GM18868 (cell line): ENCODE measurements at regions not wholly inside any gene's neighbourhood (a gene's known extent, or its start where the extent isn't known, plus 50 kb on each side); places are given as distances from the start of the nearest gene placed in this dataset.
"Not testable (repeated sequence)": the region's sequence is repeated elsewhere in the genome, so short reads cannot be mapped to it uniquely, and the experiment has no call there.

Experiments used
- ATAC-seq: cut with Tn5 transposase; IDR thresholded peaks from one replicate; pipeline ENCODE4 v1.9.1; 2021; ENCODE audit warnings: mild to moderate bottlenecking, moderate library complexity; ENCODE audit not compliant: unreplicated experiment

DNA sequence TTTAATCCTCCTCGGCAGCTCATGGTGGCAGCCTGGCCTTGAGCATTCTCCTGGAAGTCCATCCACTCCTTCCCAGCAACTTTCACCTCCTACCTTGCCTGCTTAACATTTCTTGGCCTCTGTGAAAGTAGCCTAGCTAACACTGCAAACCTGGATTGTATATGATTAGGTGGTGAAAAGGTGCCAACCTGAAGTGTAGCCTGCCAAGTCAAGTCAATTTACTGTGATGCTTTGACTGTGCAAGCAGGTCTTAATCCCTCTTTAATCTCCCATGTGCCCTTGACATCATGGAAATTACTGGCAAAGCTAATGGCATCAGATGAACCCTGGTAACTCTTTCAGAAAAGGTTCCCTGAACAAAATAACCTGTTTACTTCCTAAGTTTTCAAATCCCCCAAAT is 169.7 kb upstream of the NR2F2 start:
- no peak for ATAC-seq

DNA sequence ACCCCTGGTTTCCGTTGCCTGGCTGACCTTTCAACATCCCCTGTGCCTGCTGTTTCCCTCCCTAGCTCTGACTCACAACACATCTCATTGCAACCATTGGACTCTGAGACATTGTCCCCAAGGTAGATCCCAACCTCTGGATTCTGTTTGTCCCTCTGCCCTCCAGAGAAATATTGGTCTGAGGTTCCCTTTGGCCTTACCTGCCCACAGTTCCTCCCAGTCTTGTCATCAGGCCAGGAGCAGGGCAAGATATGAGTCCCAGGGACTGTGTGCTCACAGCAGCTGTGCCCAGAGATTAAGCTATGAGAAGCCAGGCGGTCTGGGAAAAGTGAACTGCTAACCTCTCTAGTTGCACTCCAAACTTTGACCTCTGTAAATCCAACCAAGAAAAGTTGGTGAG is 168.2 kb upstream of the NR2F2 start:
- no peak for ATAC-seq

DNA sequence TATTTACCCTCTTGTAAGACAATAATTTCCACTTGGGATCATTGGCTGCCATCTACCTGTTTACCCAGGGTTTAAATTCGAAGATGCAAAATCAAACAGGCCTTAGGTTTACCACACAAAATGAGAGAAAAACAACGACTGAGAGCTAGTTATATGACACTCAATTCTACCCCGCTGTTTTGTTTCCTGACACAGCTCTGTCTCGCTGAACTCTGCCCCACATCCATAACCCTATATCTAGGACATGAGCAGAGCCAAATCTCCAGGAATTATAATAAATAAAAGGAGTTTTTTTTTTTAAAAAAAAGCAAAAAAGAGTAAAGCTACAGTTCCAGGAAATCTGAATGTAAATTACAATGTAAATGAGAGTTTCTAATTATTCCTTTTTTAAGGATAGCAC is 165.4 kb upstream of the NR2F2 start:
- ATAC-seq: no peak

DNA sequence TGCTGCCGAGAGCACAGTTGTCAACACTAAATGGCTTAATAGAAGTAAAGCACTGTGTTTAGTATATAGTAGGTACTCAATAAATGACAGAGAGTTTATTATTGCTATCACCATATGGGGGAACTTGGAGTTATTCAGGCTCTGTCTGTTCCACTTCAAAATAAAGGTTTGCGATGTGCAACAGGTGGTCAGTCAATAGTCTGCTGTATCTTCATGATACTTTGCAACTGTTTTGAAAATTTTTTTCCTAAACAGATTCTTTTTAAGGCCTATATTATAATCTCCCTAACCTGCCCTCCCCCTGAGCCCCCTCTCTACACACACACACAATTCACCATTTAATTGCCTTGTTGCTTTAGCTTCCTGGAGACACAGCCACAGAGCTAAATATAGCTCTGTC is 164.7 kb upstream of the NR2F2 start:
- ATAC-seq: no peak

DNA sequence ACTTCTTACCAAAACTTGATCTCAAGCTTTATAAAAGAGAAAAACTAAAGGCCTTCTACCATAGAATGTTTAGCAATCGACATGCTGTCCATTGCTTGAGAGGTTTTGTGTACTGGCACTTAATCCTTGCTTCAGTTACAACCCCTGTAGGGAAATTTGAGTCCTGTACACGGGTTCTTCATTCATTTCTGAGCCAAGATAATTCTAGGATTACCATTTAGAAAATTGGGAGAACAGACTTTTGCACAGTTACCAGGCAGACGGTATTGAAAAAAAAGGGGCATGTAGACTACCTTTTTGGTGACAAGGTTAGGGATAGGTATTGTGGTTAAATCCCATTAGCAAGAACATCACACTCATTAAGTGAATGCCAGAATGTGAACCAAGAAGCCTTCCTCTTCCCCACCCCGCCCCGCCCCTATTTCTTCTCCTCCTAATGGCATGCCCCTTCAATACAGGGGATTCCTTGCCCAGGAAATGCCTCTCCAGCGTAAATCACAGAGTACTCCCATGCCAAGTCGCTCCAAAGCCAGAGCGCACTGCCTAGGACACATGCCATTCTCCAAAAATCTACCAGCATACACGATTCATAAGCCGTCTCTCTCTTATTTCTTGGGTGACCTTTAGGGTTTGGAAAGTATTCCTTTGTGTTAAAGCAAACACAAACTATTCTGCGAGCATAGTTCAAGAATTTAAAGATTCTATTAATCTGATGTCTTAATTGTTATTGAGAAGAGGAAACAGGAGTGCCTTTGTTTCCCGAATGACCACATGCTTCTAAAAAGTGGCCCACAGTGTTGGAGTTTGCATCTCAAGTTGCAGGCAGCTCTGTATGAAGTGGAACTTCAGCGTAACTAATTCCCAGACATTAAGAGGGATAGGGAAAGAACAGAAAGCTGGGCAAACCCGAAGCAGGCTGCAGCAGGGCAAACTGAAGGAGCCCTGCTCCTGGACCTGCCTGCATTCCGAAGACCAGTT is 164.0 kb upstream of the NR2F2 start:
- ATAC-seq: no peak

DNA sequence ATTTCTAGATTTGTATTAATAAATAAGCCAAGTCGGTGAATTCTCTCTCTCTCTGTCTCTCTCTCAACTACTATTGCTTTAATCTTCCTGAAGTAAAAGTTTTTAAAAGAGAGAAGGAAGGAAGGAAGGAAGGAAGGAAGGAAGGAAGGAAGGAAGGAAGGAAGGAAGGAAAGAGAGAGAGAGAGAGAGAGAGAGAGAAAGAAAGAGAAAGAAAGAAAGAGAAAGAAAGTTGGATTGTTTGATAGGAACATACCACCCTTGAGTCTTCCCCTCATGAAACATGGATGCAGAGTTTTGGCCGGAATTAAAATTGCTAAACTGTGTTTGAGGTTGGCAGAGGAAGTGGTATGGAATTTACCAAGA is 159.9 kb upstream of the NR2F2 start:
- not testable (repeated sequence) for ATAC-seq

DNA sequence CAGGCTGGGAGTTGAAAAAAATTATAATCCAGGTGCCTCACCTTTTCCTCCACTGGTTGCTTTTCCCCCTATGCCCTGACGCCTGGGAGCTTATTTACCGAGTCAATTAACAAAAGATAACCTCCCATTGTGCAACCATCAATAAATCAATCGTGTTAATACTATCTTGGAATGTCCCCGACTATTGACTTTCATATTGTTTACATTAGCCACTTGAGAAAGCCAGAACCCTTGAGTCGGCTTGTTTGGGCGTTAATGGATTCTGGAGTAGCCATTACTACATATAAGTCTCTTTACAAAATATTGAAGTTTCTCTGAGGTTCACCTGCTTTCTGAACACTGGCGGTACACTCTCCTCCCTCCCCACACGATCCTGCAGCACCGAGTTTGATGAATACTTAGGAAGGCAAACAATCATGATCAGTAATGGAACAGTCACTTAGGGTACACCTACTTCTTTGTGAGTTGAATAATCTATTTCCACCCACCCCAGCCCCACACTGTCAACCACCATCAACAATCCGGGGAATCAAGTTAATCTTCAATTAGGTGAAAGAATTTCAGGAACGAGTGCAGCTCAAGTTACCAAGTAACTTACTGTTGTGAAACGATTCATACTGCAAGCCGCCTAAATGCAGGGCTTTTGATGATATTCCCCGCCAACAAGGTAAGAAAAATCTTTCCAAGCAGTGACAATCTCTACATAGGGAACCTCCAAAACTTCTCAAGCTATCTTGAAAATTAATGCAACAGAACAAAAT is 159.3 kb upstream of the NR2F2 start:
- ATAC-seq: no peak

DNA sequence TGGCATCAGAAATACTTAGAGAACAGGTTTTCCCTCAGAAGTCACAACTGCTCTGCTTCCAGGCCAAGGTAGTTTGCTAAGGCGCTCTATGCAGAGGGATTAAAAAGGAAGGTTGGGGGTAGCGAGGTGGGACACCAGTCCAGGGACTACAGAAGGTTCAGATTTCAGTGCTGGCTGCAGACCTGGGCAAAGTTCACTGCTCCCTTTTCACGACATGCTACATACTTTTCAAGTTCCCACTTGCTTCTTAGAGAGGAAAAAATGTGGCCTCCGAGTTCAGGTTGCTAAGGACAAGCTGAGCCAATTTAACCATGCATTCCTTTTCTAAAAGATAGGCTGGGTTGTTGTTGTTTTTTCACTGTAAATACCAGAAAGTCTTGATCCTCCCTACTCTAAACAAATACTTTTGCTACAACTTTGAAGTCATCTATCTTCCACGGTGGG is 158.6 kb upstream of the NR2F2 start:
- ATAC-seq: no peak

DNA sequence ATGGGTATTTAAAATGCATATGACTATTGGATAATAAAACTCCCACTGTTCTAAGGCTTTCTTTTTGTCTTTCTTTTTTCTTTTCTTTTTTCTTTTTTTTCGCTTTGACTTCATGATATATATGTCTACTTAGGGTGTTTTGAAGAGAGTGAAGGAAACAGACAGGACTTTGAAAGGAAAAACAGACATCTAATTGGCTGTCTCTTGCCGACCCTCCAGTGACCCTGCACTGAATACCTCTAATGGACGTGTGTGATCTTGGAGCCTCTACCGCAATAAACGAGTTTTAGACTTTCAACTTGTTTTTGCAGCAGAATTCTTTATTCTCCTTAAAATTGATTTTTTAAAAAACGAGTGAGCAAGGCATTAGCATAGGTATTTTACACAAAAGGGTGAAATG is 158.1 kb upstream of the NR2F2 start:
- ATAC-seq: no peak

DNA sequence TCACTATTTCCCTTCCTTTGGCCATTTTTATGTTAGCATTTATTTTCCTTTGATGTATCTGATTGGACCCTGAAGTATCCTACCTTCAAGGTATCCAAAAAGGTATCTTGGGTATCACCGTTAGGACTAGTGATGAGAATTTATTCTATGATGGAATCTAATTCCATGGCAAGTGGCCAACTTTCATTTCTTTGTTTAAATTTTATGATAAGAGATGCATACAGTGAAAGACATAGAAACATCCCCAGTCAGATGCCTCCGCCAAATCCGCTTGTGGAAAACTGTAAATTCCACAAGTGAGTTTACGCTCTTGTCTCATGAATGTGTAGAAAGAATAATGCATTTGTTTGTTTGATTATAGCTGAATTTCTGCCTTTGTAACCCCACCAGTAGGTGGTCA is 153.7 kb upstream of the NR2F2 start:
- no peak for ATAC-seq

DNA sequence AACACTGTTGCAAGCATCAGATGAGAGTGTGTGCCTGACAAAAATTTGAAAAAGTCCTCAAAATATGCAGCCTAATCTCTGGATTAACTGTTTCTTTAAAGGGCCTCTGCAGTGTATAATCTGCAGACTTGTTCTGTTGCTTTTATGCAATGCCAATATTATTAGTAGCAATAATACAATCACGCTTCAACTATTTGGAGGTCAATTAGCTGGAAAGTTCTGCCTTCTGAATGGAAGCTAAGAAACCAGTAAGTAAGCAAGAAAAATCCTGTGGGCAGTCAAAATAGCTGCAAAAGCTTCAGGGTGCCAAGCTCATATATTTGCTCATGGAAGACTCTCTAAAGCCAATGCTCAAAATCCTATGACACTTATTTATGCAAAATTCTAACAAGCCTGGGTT is 153.2 kb upstream of the NR2F2 start:
- no peak for ATAC-seq

DNA sequence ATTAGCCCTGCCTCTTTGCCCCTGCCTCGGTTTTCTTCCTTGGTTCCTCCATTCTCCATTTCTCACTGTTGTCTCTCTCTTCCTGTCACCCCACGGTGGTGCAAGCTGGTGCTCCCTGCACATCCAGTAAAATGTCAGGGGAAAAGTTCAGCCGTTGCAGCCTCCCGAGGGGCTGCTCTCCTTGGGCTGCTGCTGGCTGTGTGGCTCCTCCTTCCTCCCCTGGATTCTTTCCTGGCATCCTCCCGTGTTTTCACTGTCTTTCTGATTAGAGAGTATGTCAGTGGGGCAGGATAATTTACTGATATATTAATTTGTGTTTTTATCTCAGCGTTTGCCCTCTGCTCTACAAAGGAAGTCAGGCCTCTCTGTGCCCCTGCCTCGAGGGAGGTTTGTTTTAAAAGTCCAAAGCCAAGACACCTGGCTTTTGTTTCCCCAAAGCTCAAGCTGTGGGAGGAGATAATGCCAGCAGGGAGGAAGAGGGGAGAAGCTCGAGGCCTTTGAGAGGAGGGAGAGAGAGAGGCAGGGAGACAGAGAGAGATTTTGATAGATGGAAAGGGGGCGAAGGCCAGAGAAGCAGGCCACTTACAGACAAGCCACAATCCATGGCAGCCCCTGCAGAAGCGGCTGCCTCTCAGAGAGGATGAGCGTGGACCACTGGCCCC is 150.3 kb upstream of the NR2F2 start:
- no peak for ATAC-seq

DNA sequence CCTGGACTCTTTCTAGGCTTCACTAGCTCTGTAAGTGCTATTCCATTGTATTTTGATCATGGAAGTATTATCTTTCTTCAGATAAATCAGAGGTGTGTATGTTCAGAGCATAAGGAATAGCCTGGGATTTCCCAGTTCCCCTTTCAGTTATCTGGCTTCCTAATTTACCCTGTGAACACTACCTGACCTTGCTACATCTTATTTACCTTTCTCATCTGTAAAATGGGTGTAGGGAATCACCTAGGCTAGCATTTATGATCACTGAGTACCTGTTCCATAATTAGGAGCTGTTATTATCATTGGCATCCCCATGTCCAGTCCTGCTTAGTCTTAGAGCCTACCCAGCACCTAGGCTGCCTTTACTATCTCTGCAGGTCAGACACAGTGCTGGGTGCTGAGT is 149.3 kb upstream of the NR2F2 start:
- no peak for ATAC-seq

DNA sequence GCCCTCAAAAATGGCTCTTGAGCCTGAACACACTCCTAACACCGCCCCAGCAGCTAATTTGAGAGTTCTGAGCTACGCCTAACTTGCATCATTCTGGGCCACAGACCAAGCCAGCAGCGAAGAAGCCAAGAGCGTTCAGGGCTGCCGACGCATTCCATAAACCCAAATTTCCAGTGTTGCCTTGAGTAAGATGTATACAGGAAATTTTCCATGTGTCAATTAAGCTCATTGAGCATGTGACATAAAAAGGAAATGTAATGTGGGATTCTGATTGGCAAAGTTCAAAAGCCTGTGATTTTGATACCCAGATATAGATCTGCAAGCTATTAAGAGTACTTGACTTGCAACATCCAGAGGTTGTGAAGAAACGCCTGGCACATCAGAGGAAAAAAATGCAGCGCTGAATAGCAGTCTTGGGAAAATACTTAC is 148.6 kb upstream of the NR2F2 start:
- ATAC-seq: no peak

DNA sequence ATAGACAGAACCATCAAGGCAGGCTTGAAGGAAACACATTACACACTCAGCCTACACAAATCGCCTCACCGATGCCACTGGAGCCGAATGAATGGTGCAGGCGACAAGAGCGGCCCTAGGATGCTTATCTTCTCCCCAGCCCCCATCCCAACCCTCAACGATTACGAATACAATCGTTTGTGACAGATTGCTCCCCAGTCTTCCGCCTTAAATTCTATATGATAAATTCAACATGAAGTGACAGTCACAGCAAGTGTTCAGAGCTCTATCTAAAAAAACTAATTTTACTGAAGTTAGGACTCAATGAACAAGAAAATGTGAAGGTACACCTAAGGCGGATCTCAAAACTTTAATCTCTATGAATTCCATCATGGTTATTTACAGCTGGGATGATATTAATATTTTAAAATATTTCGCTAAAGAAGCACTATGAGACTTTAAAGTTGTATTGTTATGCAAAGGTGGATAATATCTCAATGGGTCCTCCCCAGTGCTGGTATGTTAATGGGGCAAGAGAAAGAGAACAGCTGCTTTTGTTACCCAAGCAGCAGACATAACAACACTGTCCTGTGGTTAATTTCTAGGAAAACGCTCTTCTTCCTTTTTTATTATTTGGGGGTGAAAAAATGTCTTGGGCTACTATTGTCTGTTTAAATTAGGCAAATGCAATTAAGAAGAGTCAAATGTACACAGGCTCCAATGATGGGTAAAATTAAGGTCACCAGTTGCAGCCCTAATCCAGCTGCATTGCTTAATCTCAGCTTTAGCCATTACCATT is 147.6 kb upstream of the NR2F2 start:
- ATAC-seq: no peak

DNA sequence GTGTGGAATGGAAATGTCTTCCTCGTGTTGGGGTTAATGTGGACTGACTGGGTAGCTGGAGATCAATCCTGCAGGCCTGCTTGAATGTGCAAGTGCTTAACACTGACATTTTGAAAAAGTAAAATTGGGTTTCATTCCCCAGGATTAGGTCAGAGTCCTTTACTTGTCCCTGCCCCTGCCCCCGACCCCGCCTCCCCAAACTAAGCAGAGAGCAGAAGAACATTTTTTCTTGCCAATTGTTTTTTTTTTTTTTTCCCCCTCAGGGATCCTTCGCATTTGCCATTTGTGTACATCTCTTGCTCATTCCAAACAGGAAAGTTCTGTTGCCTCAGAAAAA is 147.0 kb upstream of the NR2F2 start:
- no peak for ATAC-seq

DNA sequence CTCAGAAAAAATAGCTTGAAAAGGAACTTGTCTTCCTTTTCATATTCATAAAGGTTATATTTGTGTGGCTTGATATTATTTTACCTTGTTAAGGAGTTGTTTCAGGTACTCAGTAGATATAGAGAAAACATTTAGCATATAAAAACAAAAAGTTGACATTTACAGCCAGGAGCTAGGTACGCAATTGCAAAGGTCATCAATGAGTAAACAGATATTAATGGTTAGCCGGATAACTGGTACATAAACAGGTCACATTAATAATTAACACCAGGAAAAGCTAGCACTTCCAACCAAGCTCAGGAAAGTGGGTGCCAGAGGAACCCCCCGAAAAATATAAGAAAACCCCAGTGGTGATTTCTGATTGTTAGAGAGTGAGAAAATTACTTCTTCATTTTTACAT is 146.6 kb upstream of the NR2F2 start:
- ATAC-seq: no peak

DNA sequence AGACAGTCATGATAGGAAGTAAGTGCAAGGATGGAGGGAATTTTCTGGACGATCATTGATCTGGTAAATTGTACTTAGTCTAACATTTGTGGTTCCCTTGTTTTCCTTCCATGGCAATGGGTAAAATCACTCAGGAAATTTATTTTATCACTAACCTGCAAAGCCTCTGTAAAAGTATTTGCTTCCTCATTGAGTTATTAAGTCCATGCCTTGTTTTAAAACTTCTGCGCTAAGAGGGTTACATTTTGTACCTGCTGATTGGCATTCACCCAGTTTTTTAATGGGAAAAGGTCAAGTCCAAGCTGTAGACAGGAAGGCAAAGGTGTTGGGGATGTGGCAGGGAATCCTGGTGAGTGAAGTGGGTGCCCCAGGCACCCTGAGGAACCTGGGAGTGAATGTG is 146.2 kb upstream of the NR2F2 start:
- no peak for ATAC-seq

DNA sequence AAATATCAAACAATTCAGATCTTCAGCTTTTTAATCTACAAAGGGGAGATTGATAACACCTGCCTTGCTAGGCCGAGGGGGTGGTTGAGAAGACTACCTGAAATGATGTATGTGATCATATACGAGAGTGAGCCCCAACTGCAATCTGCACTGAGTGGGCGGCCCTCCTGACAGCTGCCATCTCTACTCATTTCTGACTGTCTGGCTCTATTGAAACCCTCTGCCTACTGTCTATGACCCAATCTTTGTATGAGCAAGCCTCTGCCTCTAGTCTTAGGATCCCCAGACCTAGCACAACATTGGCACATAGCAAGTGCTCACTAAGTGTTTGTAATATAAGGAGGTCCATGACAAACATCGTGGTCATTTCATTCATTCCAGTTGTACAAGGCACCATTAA is 144.4 kb upstream of the NR2F2 start:
- ATAC-seq: peak; percentile 81

DNA sequence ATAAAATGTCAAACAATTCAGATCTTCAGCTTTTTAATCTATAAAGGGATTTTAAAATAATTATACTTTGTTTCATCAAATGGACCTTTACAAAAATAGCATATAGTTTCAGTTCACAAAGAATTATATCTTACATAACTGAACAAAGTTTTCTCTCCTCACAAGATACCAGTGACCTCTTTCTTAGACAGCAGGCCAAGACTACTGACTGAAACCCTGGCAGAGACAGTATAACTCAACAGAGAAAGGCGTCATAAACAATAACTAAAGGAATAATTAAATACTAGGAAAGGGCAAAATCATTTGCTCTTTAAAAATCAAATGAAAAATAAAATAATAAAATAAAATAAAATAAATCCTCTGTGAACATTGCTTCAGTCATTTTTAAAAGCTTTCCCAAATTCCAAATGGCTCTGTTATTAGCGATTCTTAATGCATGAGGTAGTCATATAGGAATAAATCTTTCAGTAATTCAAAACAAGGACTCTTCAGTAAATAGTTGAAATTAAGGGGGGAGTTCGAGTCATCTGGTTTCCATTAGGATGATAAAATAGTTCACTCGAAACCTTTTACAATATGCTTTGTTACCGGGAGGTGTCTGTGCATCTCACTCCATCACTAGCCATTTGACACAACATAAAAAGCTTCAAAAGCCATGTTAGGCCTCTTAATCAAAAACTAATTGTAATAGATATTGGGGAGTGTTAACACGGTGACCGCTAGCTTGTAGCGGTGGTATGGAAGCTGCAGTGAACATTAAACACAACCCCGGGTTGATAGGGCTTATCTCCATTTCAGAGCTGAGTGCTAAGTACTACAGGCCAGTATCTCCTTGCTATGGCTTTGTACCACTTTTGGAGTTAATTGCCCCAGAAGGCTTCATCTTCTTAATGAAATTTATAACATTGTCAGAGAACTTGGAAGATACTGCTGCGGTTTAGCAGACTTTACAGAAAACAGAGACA is 142.9 kb upstream of the NR2F2 start:
- no peak for ATAC-seq
